GM12875 (cell line): ENCODE measurements at regions not wholly inside any gene's neighbourhood (a gene's known extent, or its start where the extent isn't known, plus 50 kb on each side); places are given as distances from the start of the nearest gene placed in this dataset.

Source experiments
- H3K4me3 ChIP-seq: one replicate; pipeline ENCODE4 v1.5.1; 2011; ENCODE audit warnings: low read depth, low read length, control low read depth
- TF ChIP-seq, protein P1 (sequence below): IDR thresholded peaks from 2 replicates; pipeline ENCODE4 v1.5.1; 2011; ENCODE audit warnings: low read depth, mild to moderate bottlenecking, control low read depth, inconsistent platforms, low read length, moderate library complexity, borderline replicate concordance; ENCODE audit not compliant: insufficient read depth

DNA sequence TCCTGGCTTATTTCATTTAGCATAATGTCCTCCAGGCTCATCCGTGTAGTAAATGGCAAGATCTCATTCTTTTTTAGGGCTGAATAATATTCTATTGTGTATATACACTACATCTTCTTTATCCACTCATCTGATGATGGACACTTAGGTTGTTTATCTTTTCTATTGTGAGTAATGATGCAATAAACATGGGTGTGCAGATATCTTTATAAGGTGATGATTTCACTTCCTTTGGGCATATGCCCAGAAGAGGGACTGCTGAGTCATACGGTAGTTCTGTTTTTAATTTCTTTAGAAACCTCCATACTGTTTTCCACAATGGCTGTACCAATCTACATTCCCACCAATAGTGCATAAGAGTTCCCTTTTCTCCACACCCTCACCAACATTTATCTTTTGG, 317.6 kb upstream of the CNKSR2 start:
- no peak overlapping the region for H3K4me3 ChIP-seq
- TF ChIP-seq, protein P1, sequence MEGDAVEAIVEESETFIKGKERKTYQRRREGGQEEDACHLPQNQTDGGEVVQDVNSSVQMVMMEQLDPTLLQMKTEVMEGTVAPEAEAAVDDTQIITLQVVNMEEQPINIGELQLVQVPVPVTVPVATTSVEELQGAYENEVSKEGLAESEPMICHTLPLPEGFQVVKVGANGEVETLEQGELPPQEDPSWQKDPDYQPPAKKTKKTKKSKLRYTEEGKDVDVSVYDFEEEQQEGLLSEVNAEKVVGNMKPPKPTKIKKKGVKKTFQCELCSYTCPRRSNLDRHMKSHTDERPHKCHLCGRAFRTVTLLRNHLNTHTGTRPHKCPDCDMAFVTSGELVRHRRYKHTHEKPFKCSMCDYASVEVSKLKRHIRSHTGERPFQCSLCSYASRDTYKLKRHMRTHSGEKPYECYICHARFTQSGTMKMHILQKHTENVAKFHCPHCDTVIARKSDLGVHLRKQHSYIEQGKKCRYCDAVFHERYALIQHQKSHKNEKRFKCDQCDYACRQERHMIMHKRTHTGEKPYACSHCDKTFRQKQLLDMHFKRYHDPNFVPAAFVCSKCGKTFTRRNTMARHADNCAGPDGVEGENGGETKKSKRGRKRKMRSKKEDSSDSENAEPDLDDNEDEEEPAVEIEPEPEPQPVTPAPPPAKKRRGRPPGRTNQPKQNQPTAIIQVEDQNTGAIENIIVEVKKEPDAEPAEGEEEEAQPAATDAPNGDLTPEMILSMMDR = no peak

DNA sequence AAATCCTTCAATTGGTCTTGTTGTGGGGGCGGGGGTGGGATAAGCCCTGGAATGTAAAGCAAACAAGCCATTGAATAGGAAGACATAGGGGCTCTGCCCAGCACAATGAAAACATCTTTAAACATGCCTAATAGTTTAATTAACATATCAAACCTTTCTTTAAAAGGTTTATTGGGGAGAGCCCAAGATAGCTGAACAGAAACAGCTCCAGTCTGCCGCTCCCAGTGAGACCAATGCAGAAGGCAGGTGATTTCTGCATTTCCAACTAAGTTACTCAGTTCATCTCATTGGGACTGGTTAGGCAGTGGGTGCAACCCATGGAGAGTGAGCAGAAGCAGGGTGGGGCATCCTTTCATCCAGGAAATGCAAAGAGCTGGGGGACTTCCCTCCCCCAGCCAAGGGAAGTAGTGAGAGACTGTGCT, 327.2 kb upstream of the CNKSR2 start:
- H3K4me3 ChIP-seq = no peak overlapping the region
- TF ChIP-seq, protein P1 = no peak

DNA sequence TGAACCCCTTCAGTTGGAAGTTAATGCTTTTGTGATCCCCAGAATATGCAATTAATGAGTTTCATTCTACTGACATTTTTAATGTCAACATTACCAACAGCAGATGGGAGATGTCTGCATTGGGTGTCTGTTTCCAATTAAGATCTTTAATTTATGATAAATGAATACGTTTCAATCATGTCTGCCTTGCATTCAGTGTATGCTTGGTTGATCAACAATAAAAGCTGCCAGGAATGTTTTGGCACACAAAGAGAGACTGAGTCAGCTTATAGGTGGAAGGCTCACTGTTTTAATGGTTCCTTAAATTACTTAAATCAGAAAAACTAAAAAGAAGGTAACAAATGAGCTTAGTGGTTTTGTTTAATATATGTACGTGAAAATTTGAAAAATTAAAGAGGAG, 359.9 kb upstream of the CNKSR2 start:
- TF ChIP-seq, protein P1 = no peak
- H3K4me3 ChIP-seq = no peak overlapping the region

DNA sequence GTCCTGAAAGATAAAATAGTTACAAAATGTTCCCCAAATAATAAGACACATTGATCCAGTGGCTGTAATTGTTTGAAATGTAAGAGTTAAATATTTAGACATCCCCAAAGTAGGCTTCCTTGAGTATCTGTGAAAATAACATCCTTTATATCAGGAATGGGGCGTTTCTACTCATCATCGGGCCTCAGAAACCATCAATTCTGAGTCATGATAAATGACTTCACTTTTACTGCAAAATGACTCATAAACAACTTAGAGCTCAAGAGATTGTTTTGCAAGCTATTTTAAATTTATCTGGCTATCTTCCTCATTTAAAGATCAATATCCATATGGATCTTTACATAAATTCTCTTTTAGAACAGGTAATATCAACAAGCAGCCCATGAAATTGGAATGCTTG, 369.4 kb upstream of the CNKSR2 start:
- H3K4me3 ChIP-seq = no peak overlapping the region
- TF ChIP-seq, protein P1 = no peak

DNA sequence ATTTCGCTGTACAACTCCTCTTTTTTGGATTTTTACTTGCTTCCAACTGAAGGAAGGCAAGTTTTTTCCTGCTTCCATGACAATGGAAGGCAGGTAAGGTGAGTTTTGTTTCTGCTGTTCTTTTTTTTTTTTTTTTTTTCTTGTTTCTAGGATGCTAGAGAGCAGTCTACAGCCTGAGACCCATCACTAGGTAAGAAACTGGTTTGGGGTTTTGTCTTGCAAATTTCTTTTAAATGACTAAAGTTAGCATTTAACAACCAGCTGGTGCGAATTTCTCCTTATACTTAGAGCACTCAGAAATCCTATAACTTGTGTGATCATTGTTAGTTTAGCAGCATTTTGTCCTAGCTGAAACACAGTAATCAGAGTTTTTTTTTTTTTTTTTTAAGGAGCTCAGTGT, 378.4 kb upstream of the CNKSR2 start:
- TF ChIP-seq, protein P1 = no peak
- H3K4me3 ChIP-seq = no peak overlapping the region

DNA sequence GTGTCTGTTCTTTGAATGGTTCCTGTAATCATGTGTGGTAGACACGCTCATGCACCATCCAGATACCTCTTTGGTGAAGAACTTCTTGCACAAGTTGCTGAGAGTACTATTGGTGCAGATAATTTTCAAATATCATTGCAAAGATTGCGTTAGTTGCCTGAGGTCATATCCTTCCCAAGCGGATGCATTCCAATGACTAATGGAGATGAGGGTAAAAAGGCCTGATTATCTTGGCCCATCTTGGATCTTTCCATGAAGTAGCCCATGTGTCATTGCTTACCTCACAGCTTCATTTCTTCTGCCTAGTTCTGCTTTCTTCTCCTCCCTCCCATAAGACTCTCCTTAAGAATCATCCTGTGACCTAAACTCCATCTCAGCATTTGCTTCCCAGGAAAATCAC, 384.9 kb upstream of the CNKSR2 start:
- TF ChIP-seq, protein P1 = no peak
- H3K4me3 ChIP-seq = no peak overlapping the region

DNA sequence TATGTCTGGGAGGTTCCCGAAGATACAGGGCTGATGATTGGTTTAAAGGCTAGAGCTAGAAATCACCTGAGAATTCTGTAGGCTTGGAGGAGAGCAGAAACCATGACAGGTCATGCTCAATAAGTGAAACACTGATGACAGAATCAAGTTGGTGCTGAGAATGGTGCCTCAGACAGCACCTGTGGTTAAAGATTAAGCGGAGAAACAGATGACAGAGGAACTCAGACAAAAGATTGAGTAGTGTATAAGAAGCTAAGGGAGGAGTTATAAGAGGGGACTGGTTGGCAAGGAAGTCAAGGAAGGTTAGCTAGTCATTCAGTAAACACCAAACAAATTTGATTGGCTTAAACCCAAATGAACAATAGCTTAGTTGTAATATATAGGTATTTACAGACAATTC, 385.4 kb upstream of the CNKSR2 start:
- TF ChIP-seq, protein P1 = no peak

More for the DNA sequence above, 385.4 kb upstream of the CNKSR2 start:
- H3K4me3 ChIP-seq = no peak overlapping the region
